ENCODE measurements at regions not wholly inside any gene's neighbourhood (a gene's known extent, or its start where the extent isn't known, plus 50 kb on each side); places are given as distances from the start of the nearest gene placed in this dataset.

DNA sequence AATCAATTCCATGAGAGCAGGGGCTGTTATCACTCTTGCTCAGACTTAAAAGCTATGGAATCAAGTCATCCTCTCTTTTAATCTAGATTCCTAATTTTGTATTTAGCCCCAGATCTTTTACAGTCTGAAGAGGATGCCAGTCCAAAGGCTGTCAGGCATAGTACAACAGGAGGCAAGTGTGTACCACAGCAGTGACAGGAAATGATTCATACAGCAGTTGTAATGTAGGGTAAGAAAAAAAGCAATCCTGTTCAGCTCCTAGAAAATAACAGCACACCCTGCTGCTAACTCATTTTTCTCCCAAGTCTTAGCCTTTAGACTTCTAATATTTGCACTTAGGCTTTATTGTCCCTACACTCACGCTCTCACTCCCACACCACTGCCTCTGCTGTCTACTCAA lies 127.8 kb upstream of the SYT4 start:
- TF ChIP-seq, protein P1, sequence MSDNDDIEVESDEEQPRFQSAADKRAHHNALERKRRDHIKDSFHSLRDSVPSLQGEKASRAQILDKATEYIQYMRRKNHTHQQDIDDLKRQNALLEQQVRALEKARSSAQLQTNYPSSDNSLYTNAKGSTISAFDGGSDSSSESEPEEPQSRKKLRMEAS (CRISPR knock-in tag; IDR thresholded peaks at IDR 0.05) = no peak
- TF ChIP-seq NR2C2 (CRISPR knock-in tag; IDR thresholded peaks at IDR 0.05) = no peak
- TF ChIP-seq, protein P2, sequence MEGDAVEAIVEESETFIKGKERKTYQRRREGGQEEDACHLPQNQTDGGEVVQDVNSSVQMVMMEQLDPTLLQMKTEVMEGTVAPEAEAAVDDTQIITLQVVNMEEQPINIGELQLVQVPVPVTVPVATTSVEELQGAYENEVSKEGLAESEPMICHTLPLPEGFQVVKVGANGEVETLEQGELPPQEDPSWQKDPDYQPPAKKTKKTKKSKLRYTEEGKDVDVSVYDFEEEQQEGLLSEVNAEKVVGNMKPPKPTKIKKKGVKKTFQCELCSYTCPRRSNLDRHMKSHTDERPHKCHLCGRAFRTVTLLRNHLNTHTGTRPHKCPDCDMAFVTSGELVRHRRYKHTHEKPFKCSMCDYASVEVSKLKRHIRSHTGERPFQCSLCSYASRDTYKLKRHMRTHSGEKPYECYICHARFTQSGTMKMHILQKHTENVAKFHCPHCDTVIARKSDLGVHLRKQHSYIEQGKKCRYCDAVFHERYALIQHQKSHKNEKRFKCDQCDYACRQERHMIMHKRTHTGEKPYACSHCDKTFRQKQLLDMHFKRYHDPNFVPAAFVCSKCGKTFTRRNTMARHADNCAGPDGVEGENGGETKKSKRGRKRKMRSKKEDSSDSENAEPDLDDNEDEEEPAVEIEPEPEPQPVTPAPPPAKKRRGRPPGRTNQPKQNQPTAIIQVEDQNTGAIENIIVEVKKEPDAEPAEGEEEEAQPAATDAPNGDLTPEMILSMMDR (IDR thresholded peaks at IDR 0.05) = no peak
- TF ChIP-seq, protein P3, sequence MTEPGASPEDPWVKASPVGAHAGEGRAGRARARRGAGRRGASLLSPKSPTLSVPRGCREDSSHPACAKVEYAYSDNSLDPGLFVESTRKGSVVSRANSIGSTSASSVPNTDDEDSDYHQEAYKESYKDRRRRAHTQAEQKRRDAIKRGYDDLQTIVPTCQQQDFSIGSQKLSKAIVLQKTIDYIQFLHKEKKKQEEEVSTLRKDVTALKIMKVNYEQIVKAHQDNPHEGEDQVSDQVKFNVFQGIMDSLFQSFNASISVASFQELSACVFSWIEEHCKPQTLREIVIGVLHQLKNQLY (CRISPR knock-in tag; IDR thresholded peaks at IDR 0.05) = no peak
- TF ChIP-seq, protein P4, sequence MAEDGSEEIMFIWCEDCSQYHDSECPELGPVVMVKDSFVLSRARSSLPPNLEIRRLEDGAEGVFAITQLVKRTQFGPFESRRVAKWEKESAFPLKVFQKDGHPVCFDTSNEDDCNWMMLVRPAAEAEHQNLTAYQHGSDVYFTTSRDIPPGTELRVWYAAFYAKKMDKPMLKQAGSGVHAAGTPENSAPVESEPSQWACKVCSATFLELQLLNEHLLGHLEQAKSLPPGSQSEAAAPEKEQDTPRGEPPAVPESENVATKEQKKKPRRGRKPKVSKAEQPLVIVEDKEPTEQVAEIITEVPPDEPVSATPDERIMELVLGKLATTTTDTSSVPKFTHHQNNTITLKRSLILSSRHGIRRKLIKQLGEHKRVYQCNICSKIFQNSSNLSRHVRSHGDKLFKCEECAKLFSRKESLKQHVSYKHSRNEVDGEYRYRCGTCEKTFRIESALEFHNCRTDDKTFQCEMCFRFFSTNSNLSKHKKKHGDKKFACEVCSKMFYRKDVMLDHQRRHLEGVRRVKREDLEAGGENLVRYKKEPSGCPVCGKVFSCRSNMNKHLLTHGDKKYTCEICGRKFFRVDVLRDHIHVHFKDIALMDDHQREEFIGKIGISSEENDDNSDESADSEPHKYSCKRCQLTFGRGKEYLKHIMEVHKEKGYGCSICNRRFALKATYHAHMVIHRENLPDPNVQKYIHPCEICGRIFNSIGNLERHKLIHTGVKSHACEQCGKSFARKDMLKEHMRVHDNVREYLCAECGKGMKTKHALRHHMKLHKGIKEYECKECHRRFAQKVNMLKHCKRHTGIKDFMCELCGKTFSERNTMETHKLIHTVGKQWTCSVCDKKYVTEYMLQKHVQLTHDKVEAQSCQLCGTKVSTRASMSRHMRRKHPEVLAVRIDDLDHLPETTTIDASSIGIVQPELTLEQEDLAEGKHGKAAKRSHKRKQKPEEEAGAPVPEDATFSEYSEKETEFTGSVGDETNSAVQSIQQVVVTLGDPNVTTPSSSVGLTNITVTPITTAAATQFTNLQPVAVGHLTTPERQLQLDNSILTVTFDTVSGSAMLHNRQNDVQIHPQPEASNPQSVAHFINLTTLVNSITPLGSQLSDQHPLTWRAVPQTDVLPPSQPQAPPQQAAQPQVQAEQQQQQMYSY (CRISPR knock-in tag; IDR thresholded peaks at IDR 0.05) = no peak
- TF ChIP-seq, protein P5, sequence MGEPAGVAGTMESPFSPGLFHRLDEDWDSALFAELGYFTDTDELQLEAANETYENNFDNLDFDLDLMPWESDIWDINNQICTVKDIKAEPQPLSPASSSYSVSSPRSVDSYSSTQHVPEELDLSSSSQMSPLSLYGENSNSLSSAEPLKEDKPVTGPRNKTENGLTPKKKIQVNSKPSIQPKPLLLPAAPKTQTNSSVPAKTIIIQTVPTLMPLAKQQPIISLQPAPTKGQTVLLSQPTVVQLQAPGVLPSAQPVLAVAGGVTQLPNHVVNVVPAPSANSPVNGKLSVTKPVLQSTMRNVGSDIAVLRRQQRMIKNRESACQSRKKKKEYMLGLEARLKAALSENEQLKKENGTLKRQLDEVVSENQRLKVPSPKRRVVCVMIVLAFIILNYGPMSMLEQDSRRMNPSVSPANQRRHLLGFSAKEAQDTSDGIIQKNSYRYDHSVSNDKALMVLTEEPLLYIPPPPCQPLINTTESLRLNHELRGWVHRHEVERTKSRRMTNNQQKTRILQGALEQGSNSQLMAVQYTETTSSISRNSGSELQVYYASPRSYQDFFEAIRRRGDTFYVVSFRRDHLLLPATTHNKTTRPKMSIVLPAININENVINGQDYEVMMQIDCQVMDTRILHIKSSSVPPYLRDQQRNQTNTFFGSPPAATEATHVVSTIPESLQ (CRISPR knock-in tag; IDR thresholded peaks at IDR 0.05) = no peak
- TF ChIP-seq, protein P6, sequence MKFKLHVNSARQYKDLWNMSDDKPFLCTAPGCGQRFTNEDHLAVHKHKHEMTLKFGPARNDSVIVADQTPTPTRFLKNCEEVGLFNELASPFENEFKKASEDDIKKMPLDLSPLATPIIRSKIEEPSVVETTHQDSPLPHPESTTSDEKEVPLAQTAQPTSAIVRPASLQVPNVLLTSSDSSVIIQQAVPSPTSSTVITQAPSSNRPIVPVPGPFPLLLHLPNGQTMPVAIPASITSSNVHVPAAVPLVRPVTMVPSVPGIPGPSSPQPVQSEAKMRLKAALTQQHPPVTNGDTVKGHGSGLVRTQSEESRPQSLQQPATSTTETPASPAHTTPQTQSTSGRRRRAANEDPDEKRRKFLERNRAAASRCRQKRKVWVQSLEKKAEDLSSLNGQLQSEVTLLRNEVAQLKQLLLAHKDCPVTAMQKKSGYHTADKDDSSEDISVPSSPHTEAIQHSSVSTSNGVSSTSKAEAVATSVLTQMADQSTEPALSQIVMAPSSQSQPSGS (CRISPR knock-in tag; IDR thresholded peaks at IDR 0.05; ENCODE audit: borderline replicate concordance, low read depth) = no peak
- TF ChIP-seq, protein P7, sequence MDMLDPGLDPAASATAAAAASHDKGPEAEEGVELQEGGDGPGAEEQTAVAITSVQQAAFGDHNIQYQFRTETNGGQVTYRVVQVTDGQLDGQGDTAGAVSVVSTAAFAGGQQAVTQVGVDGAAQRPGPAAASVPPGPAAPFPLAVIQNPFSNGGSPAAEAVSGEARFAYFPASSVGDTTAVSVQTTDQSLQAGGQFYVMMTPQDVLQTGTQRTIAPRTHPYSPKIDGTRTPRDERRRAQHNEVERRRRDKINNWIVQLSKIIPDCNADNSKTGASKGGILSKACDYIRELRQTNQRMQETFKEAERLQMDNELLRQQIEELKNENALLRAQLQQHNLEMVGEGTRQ (CRISPR knock-in tag; IDR thresholded peaks at IDR 0.05) = no peak
- no peak for TF ChIP-seq TCF7 (CRISPR knock-in tag; IDR thresholded peaks at IDR 0.05; ENCODE audit: low read depth)
- TF ChIP-seq, protein P8, sequence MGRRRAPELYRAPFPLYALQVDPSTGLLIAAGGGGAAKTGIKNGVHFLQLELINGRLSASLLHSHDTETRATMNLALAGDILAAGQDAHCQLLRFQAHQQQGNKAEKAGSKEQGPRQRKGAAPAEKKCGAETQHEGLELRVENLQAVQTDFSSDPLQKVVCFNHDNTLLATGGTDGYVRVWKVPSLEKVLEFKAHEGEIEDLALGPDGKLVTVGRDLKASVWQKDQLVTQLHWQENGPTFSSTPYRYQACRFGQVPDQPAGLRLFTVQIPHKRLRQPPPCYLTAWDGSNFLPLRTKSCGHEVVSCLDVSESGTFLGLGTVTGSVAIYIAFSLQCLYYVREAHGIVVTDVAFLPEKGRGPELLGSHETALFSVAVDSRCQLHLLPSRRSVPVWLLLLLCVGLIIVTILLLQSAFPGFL (CRISPR knock-in tag; IDR thresholded peaks at IDR 0.05; ENCODE audit: borderline replicate concordance) = no peak
- no peak for TF ChIP-seq ZNF317 (CRISPR knock-in tag; IDR thresholded peaks at IDR 0.05; ENCODE audit: borderline replicate concordance, low read depth)
- TF ChIP-seq, protein P9, sequence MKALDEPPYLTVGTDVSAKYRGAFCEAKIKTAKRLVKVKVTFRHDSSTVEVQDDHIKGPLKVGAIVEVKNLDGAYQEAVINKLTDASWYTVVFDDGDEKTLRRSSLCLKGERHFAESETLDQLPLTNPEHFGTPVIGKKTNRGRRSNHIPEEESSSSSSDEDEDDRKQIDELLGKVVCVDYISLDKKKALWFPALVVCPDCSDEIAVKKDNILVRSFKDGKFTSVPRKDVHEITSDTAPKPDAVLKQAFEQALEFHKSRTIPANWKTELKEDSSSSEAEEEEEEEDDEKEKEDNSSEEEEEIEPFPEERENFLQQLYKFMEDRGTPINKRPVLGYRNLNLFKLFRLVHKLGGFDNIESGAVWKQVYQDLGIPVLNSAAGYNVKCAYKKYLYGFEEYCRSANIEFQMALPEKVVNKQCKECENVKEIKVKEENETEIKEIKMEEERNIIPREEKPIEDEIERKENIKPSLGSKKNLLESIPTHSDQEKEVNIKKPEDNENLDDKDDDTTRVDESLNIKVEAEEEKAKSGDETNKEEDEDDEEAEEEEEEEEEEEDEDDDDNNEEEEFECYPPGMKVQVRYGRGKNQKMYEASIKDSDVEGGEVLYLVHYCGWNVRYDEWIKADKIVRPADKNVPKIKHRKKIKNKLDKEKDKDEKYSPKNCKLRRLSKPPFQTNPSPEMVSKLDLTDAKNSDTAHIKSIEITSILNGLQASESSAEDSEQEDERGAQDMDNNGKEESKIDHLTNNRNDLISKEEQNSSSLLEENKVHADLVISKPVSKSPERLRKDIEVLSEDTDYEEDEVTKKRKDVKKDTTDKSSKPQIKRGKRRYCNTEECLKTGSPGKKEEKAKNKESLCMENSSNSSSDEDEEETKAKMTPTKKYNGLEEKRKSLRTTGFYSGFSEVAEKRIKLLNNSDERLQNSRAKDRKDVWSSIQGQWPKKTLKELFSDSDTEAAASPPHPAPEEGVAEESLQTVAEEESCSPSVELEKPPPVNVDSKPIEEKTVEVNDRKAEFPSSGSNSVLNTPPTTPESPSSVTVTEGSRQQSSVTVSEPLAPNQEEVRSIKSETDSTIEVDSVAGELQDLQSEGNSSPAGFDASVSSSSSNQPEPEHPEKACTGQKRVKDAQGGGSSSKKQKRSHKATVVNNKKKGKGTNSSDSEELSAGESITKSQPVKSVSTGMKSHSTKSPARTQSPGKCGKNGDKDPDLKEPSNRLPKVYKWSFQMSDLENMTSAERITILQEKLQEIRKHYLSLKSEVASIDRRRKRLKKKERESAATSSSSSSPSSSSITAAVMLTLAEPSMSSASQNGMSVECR (CRISPR knock-in tag; IDR thresholded peaks at IDR 0.05; ENCODE audit: borderline replicate concordance) = no peak
- TF ChIP-seq JAZF1 (CRISPR knock-in tag; IDR thresholded peaks at IDR 0.05) = no peak
- no peak for TF ChIP-seq NFE2L1 (CRISPR knock-in tag; IDR thresholded peaks at IDR 0.05)
